ENCODE measurements at regions not wholly inside any gene's neighbourhood (a gene's known extent, or its start where the extent isn't known, plus 50 kb on each side); places are given as distances from the start of the nearest gene placed in this dataset.
"Not testable (repeated sequence)": the region's sequence is repeated elsewhere in the genome, so short reads cannot be mapped to it uniquely, and the experiment has no call there.

- TF ChIP-seq ZNF16 (tag by site-specific recombination; IDR thresholded peaks at IDR 0.05; ENCODE audit: low read depth); ZSCAN30 (tag by site-specific recombination; IDR thresholded peaks at IDR 0.05); CTCF (tag by site-specific recombination; IDR thresholded peaks at IDR 0.05); ZSCAN4 (tag by site-specific recombination; IDR thresholded peaks at IDR 0.05); ZNF654 (tag by site-specific recombination; IDR thresholded peaks at IDR 0.05; ENCODE audit: low read depth); ZNF146 (tag by site-specific recombination; IDR thresholded peaks at IDR 0.05); ZNF394 (tag by site-specific recombination; IDR thresholded peaks at IDR 0.05; ENCODE audit: borderline replicate concordance); OVOL3 (tag by site-specific recombination; IDR thresholded peaks at IDR 0.05); BCL6B (tag by site-specific recombination; IDR thresholded peaks at IDR 0.05); ZXDB (tag by site-specific recombination; IDR thresholded peaks at IDR 0.05); HOXD13 (CRISPR knock-in tag; IDR thresholded peaks at IDR 0.05; ENCODE audit: borderline replicate concordance); ATF2 (tag by site-specific recombination; IDR thresholded peaks at IDR 0.05; ENCODE audit: low read depth); HOXA7 (CRISPR knock-in tag; IDR thresholded peaks at IDR 0.05; ENCODE audit: borderline replicate concordance): not testable (repeated sequence)
Measured at GRCh38 chr7:361182-361581, 71.2 kb downstream of the FOXL3 start.

Data from HEK293 (cell line).